NCI-H1092 treated with DMSO at 0.1 percent for 48 hours (cell line): ENCODE measurements at regions not wholly inside any gene's neighbourhood (a gene's known extent, or its start where the extent isn't known, plus 50 kb on each side); places are given as distances from the start of the nearest gene placed in this dataset.

ENCODE experiments used
- DNase-seq: peaks from one replicate; lab custom pipeline; 2025; lab: John Stamatoyannopoulos, UW

- DNase-seq = no peak
Observed at GRCh38 chr4:71932941-71933340, 98.9 kb upstream of the NPFFR2 start.

GRCh38 chr4:71938776-71939175 lies 93.0 kb upstream of the NPFFR2 start:
- DNase-seq = no peak

- DNase-seq = peak; percentile 2
Observed at GRCh38 chr4:71941001-71941400, 90.8 kb upstream of the NPFFR2 start.

- no peak for DNase-seq
Observed at GRCh38 chr4:71944956-71945355, 86.8 kb upstream of the NPFFR2 start.

GRCh38 chr4:71945791-71946190 lies 86.0 kb upstream of the NPFFR2 start:
- DNase-seq = no peak

- DNase-seq = no peak
Observed at GRCh38 chr4:71958978-71959377, 72.8 kb upstream of the NPFFR2 start.

- DNase-seq = no peak
Observed at GRCh38 chr4:71962622-71963264, 69.1 kb upstream of the NPFFR2 start.

GRCh38 chr4:71974681-71975080 lies 57.1 kb upstream of the NPFFR2 start:
- no peak for DNase-seq

- no peak for DNase-seq
Observed at GRCh38 chr4:71976523-71976922, 55.3 kb upstream of the NPFFR2 start.

GRCh38 chr4:71978210-71978835 lies 53.5 kb upstream of the NPFFR2 start:
- no peak for DNase-seq

GRCh38 chr4:71980976-71981375 lies 50.8 kb upstream of the NPFFR2 start:
- no peak for DNase-seq
